ENCODE measurements at regions not wholly inside any gene's neighbourhood (a gene's known extent, or its start where the extent isn't known, plus 50 kb on each side); places are given as distances from the start of the nearest gene placed in this dataset.

DNA sequence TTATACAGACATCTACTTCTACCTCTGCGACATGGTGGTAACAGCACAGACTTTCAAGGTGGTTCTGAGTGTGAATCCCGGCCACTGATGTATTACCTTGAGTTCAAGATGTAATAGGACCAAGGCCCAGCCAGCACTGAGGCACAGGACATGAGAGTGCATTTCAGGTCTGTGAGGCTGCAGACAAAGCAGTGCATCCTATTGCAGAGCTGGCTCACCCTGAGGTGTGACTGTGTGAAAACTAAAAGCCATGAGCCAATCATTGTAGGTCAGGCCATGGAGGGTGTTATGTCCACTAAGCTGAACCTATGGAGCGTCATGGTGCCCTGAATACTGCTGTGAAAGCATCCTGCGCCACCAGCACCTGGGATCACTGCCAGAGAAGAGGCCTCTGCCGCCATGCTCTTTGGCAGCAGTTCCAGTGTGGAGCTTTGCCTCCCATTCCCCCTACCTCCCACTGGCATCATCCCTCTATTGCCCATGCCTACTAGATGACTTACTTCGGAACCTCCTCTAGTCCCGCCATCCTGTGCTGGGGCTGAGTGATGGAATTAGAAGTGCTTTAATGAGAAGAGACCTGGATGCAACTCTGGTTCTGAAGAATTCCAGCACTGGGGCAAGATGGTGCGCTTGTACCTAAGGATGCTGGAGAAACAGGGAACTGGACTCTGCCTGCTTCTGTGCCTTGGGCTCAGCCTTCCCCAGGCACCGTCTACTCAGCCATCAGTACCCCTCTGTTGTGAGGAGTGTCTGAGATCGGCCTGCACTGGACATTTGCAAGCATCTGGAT lies 112.0 kb upstream of the RMDN2 start:
- no peak for TF ChIP-seq ZFX (IDR thresholded peaks at IDR 0.05; ENCODE audit: borderline replicate concordance)
- TF ChIP-seq, protein P1, sequence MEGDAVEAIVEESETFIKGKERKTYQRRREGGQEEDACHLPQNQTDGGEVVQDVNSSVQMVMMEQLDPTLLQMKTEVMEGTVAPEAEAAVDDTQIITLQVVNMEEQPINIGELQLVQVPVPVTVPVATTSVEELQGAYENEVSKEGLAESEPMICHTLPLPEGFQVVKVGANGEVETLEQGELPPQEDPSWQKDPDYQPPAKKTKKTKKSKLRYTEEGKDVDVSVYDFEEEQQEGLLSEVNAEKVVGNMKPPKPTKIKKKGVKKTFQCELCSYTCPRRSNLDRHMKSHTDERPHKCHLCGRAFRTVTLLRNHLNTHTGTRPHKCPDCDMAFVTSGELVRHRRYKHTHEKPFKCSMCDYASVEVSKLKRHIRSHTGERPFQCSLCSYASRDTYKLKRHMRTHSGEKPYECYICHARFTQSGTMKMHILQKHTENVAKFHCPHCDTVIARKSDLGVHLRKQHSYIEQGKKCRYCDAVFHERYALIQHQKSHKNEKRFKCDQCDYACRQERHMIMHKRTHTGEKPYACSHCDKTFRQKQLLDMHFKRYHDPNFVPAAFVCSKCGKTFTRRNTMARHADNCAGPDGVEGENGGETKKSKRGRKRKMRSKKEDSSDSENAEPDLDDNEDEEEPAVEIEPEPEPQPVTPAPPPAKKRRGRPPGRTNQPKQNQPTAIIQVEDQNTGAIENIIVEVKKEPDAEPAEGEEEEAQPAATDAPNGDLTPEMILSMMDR (IDR thresholded peaks at IDR 0.05): no peak
- no peak overlapping the region for H3K27ac ChIP-seq

DNA sequence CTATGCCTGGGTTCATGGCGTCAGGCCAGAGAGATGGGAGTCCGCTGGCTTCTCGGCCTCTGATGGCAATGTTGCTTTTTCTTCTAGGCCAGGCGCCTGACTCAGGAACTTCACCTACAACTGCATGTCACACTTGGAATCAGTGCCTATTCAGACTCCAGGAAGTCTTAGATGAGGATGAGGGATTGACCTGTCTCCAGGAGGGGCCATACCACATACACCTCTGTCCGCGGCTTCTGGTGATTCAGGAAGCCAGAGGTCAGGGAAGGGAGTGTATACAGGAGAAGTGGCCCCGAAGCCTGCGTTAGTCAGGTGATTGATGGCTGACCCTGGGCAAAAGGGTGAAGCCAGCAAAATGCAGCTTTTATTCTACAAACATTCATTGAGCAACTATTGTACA lies 109.1 kb upstream of the RMDN2 start:
- no peak for TF ChIP-seq ZFX (IDR thresholded peaks at IDR 0.05; ENCODE audit: borderline replicate concordance)
- no peak overlapping the region for H3K27ac ChIP-seq

DNA sequence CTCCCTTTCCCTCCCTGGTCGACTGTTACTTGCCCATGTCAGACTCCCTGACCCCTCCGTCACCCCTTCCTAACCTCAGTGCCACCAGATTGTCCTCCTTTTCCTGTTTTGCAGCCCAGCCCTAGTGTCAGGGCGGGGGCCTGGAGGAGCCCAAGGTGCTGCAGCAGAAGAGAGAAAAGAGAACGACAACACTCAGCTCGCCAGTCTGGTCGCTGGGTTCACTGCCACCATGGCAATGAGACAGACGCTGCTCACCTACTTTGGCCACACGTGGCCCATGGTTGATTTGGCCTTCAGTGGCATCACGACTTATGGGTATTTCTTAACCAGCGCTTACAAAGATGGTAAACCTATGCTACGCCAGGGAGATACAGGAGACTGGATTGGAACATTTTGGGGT lies 108.4 kb upstream of the RMDN2 start:
- no peak overlapping the region for H3K27ac ChIP-seq
- TF ChIP-seq, protein P1 (IDR thresholded peaks at IDR 0.05): no peak
- no peak for TF ChIP-seq ZFX (IDR thresholded peaks at IDR 0.05; ENCODE audit: borderline replicate concordance)

DNA sequence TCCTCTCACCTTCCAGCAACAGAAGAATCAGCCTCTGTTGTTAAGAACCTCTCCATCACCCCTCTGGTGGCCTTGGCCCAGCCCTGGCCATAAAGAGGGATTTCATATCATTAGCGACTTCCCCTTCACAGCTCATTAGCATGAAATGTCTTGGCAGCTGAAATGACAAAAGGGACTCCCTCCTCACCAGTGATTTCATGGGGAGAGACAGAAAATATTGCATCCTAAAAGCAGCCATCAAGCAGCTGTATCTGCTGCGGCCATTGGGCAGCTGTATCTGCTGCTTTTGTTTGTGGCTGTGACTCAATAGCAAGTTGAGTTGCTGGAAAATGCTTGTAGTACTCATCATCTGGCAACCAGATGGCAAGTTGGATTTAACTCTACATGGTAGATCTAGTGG lies 105.9 kb upstream of the RMDN2 start:
- H3K27ac ChIP-seq: no peak overlapping the region
- TF ChIP-seq ZFX (IDR thresholded peaks at IDR 0.05; ENCODE audit: borderline replicate concordance): no peak
- TF ChIP-seq, protein P1 (IDR thresholded peaks at IDR 0.05): no peak

DNA sequence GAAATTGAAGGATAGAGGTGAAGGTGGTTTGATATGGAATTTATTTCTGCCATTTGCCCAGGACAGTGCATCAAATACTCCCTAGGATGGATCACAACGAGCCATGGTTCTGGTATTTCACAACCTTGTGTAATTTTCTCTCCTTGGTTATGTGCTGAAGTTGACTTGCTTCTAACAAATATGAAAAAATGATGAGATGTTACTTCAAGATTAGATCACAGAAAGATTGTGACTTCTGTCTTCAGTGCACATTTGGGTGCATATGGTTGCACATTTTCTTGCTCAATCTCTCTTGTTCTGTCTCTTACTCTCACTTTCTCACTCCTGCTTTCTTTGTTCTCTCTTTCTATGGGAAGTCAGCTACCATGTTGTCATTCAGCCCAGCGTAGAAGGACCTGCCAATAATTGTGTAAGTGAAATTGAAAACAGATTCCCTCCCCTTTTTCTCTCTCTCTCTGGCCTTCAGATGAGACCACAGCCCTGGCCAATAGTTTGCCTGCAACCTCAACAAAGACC lies 104.6 kb upstream of the RMDN2 start:
- TF ChIP-seq ZFX (IDR thresholded peaks at IDR 0.05; ENCODE audit: borderline replicate concordance): no peak
- TF ChIP-seq, protein P1 (IDR thresholded peaks at IDR 0.05): no peak
- H3K27ac ChIP-seq: no peak overlapping the region

GRCh38 chr2:37825586-37825985 lies 99.5 kb upstream of the RMDN2 start:
- no peak for TF ChIP-seq ZFX (IDR thresholded peaks at IDR 0.05; ENCODE audit: borderline replicate concordance)
- TF ChIP-seq, protein P1 (IDR thresholded peaks at IDR 0.05): no peak
- no peak overlapping the region for H3K27ac ChIP-seq

DNA sequence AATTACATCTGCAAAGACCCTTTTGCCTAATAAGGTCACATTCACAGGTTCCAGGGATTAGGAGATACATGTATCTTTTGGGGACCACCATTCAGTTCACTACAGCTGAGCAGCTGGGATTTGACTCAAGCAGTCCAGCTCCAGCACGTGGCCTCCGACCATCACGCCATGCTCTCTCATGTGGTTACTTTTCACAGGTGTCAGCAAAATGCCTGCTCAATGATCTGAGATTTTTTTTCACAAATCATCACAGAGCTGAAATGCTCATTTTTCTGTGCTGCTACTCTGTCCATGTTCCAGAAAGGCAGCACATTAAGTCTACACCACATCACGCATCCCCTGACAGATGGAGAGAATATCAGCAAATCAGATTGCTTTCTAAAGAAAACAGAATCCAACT lies 98.5 kb upstream of the RMDN2 start:
- no peak for TF ChIP-seq ZFX (IDR thresholded peaks at IDR 0.05; ENCODE audit: borderline replicate concordance)
- TF ChIP-seq, protein P1 (IDR thresholded peaks at IDR 0.05): no peak
- H3K27ac ChIP-seq: no peak overlapping the region

Data from 22Rv1 (cell line).